Ishikawa (cell line): ENCODE measurements at regions not wholly inside any gene's neighbourhood (a gene's known extent, or its start where the extent isn't known, plus 50 kb on each side); places are given as distances from the start of the nearest gene placed in this dataset.

Experiments used
- CEBPB ChIP-seq: IDR thresholded peaks from 2 replicates; pipeline ENCODE4 v1.6.1; 2012
- CREB1 ChIP-seq: IDR thresholded peaks from 2 replicates; pipeline ENCODE4 v1.6.1; 2012; ENCODE audit warnings: low read depth
- EGR1 ChIP-seq: IDR thresholded peaks from 2 replicates; pipeline ENCODE4 v1.6.1; 2012
- EP300 ChIP-seq: IDR thresholded peaks from 2 replicates; pipeline ENCODE4 v1.6.1; 2012; ENCODE audit warnings: borderline replicate concordance
- FOXM1 ChIP-seq: IDR thresholded peaks from 2 replicates; pipeline ENCODE4 v1.6.1; 2012; ENCODE audit warnings: low read depth, borderline replicate concordance
- NFIC ChIP-seq: IDR thresholded peaks from 2 replicates; pipeline ENCODE4 v1.6.1; 2012
- RAD21 ChIP-seq: IDR thresholded peaks from 2 replicates; pipeline ENCODE4 v1.6.1; 2012; ENCODE audit warnings: low read depth
- TAF1 ChIP-seq: IDR thresholded peaks from 2 replicates; pipeline ENCODE4 v1.6.1; 2012; ENCODE audit warnings: low read depth, mild to moderate bottlenecking
- TCF12 ChIP-seq: IDR thresholded peaks from 2 replicates; pipeline ENCODE4 v1.6.1; 2012; ENCODE audit warnings: low read depth
- TEAD4 ChIP-seq: IDR thresholded peaks from 2 replicates; pipeline ENCODE4 v1.6.1; 2012
- USF1 ChIP-seq: IDR thresholded peaks from 2 replicates; pipeline ENCODE4 v1.6.1; 2012
- YY1 ChIP-seq: IDR thresholded peaks from 2 replicates; pipeline ENCODE4 v1.6.1; 2012; ENCODE audit warnings: low read depth
- ZBTB7A ChIP-seq: IDR thresholded peaks from 2 replicates; pipeline ENCODE4 v1.6.1; 2012; ENCODE audit warnings: low read depth
- TF ChIP-seq, protein P1 (sequence below): IDR thresholded peaks from 2 replicates; pipeline ENCODE4 v1.6.1; 2012; ENCODE audit warnings: low read depth, mild to moderate bottlenecking
- TF ChIP-seq, protein P2 (sequence below): IDR thresholded peaks from 2 replicates; pipeline ENCODE4 v1.6.1; 2012

DNA sequence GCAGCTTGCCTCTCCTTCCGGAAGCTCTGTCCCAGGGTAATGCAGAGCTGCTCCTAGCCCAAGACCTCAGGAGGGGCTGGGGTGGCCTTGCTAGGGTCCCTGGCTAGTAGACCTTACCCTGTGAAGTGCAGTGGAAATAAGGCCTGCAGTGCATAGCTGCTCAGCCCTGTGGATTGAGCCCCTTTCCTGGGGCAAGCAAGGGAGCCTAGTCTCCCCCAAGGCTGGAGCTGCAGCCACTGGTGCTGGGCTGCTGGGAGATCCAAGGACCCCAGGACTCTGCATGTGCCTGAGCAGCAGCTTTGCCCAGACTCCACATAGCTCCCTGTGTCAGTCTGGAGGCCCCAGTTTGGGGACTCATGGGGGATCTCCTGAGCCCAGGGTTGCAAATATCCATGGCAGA lies 57.9 kb downstream of the FANCF start:
- TF ChIP-seq CREB1 (no peak), TEAD4 (no peak), EGR1 (no peak), ZBTB7A (no peak), YY1 (no peak), CEBPB (no peak), TCF12 (no peak), RAD21 (no peak), USF1 (no peak), FOXM1 (no peak), NFIC (no peak), EP300 (no peak)
- TF ChIP-seq, protein P1, sequence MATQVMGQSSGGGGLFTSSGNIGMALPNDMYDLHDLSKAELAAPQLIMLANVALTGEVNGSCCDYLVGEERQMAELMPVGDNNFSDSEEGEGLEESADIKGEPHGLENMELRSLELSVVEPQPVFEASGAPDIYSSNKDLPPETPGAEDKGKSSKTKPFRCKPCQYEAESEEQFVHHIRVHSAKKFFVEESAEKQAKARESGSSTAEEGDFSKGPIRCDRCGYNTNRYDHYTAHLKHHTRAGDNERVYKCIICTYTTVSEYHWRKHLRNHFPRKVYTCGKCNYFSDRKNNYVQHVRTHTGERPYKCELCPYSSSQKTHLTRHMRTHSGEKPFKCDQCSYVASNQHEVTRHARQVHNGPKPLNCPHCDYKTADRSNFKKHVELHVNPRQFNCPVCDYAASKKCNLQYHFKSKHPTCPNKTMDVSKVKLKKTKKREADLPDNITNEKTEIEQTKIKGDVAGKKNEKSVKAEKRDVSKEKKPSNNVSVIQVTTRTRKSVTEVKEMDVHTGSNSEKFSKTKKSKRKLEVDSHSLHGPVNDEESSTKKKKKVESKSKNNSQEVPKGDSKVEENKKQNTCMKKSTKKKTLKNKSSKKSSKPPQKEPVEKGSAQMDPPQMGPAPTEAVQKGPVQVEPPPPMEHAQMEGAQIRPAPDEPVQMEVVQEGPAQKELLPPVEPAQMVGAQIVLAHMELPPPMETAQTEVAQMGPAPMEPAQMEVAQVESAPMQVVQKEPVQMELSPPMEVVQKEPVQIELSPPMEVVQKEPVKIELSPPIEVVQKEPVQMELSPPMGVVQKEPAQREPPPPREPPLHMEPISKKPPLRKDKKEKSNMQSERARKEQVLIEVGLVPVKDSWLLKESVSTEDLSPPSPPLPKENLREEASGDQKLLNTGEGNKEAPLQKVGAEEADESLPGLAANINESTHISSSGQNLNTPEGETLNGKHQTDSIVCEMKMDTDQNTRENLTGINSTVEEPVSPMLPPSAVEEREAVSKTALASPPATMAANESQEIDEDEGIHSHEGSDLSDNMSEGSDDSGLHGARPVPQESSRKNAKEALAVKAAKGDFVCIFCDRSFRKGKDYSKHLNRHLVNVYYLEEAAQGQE, result no peak

GRCh38 chr11:22566293-22566692 lies 59.3 kb downstream of the FANCF start:
- no peak for TF ChIP-seq USF1
- TF ChIP-seq TEAD4, result no peak
- TF ChIP-seq EGR1, result no peak

DNA sequence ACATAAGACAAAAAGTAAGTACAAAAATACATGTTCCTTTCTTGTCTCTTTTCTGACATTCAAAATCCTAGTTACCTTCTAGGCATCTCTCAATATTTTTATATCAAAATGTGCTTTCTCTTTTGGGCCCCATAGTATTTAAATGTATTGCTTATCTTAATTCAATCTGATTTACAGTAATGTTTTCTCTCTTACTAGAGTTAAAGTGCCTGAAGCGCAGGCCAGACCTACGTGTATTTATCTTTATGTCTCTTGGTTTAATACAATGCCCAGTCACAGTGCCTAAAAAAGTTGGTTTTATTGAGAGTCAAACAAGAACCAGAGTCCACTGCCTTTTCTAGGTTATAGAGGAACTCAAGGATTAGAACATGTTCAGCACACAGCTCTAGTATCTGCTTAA lies 64.3 kb downstream of the FANCF start:
- TF ChIP-seq CREB1, result no peak
- TF ChIP-seq USF1, result no peak
- TF ChIP-seq, protein P2, sequence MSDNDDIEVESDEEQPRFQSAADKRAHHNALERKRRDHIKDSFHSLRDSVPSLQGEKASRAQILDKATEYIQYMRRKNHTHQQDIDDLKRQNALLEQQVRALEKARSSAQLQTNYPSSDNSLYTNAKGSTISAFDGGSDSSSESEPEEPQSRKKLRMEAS, result no peak
- TF ChIP-seq EGR1, result no peak
- TF ChIP-seq NFIC, result no peak
- TF ChIP-seq TCF12, result no peak
- TF ChIP-seq TAF1, result no peak
- no peak for TF ChIP-seq RAD21
- no peak for TF ChIP-seq CEBPB
- TF ChIP-seq ZBTB7A, result no peak
- TF ChIP-seq FOXM1, result no peak
- no peak for TF ChIP-seq EP300
- TF ChIP-seq, protein P1, result no peak
- no peak for TF ChIP-seq YY1
- no peak for TF ChIP-seq TEAD4

DNA sequence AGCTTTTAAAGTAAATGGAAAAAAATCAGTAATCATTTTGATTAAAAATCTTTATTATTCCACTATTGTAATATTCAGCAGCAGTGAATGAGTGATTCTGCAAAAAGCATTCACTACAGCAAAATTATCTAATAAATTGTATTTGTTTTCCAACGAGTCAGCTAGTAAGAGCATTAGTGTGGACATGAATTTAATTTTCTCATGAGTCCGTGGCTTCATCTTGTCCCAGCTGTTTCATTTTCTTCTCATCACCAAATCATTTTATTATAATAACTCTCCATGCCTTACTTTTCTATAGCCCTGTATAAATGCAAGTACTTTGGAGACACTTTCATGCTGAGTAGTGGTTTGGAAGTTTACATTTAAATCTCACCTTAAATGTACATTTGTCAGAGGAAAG lies 66.2 kb downstream of the FANCF start:
- TF ChIP-seq, protein P2, result no peak
- no peak for TF ChIP-seq EP300
- no peak for TF ChIP-seq ZBTB7A
- TF ChIP-seq USF1, result no peak
- TF ChIP-seq TCF12, result no peak

DNA sequence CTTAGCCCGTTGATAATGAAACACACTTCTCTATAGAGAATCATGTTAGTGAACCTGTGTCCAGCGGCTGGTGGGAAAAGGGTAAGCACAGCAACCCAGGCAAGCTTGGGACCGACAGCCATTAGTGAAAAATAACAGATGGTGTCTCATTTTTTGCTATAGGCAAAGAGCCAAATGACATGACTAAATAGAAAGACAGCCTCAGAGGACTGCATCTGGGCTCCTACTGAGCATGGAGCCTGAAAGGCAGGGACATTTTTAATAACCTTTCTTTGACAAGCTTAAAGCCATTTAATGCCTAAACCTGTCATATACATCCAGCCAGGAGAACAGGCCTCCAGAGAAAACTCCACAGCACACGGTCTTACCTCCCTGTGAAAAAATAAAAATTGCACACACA lies 67.0 kb downstream of the FANCF start:
- TF ChIP-seq CEBPB (no peak), EGR1 (no peak), CREB1 (no peak), YY1 (no peak), EP300 (no peak), ZBTB7A (no peak), RAD21 (no peak), TCF12 (no peak)
- TF ChIP-seq, protein P1, result no peak
